Lower leg skin (tissue), 3 donors: ENCODE measurements at regions not wholly inside any gene's neighbourhood (a gene's known extent, or its start where the extent isn't known, plus 50 kb on each side); places are given as distances from the start of the nearest gene placed in this dataset.

ENCODE experiments used
- CTCF ChIP-seq, 3 donors: fragments of 450-650 bp; IDR thresholded peaks; one replicate each; pipeline ENCODE4 v1.5.1; 2016; ENCODE audit warnings: antibody characterized with exemption in 3 of 3, mild to moderate bottlenecking in 3 of 3, moderate library complexity in 2 of 3
- POLR2A ChIP-seq, 2 donors: fragments of 450-650 bp; IDR thresholded peaks; one replicate each; pipeline ENCODE4 v1.6.1; 2016 to 2017; ENCODE audit warnings: antibody characterized with exemption in 2 of 2, mild to moderate bottlenecking in 1 of 2, moderate library complexity in 1 of 2

- TF ChIP-seq CTCF (IDR thresholded peaks at IDR 0.05) (no peak), POLR2A (IDR thresholded peaks at IDR 0.05) (no peak)
These were observed 163.5 kb downstream of the IMPG2 start for GRCh38 chr3:101156787-101157345.
